NCI-H2196 (cell line): ENCODE measurements at regions not wholly inside any gene's neighbourhood (a gene's known extent, or its start where the extent isn't known, plus 50 kb on each side); places are given as distances from the start of the nearest gene placed in this dataset.

Experiments
- DNase-seq: peaks from one replicate; lab custom pipeline; 2025; ENCODE audit not compliant: unreplicated experiment; lab: John Stamatoyannopoulos, UW

DNA sequence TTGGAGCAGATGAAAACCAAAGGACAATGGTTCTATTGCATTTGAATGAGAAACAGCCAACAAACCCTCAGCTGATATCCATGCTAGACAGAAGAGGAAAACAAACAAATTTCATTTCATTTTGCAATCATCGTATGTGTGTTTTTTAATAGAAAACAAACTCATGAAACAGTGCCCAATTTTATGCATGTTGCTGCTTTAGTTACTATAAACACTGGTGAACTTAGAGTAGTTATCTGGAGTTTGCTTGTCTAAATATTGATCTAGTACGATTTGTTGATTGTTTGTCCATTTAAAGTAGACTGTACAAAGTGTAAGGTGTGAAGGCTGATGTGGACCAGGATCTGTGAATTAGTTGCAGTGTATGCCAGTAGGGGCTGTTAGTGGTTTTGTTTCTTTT, 166.6 kb downstream of the KITLG start:
- no peak for DNase-seq

DNA sequence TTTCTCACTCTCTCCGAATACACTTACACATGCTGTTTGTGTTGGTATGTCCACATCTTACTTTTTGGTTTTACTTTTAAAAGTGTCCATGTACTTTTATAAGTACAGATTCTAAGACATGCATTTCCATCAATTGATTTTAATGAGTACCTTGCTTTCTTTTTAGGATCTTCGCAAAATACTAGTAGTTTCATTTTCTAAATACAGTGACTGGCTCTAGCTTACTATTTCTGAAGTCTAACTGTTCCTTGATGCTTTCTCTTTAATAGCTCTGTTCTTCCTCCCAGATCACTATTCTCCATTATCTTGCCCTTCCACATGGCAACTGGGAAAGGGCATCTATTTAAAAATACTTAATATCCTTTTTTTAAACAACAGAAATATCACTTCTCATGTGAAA, 164.1 kb downstream of the KITLG start:
- no peak for DNase-seq

DNA sequence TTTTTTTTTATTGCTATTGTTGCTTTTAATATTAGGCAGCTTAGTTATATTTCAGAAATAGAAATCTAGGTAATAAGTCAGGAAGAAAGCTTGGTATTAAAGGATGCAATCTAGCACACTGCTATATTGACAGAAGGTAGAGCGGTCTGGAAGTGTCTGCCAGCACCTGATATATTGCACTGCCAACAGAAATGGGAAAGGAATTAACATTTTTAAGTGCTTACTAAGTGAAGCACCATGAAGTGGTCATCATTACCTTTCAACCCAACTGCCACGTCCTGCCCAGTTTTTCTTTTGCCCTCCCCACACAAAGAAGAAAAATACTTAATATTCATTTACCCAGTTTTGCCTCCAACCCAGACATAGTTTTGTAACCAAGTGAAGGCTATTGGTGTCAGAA, 163.5 kb downstream of the KITLG start:
- DNase-seq: peak; percentile 43

DNA sequence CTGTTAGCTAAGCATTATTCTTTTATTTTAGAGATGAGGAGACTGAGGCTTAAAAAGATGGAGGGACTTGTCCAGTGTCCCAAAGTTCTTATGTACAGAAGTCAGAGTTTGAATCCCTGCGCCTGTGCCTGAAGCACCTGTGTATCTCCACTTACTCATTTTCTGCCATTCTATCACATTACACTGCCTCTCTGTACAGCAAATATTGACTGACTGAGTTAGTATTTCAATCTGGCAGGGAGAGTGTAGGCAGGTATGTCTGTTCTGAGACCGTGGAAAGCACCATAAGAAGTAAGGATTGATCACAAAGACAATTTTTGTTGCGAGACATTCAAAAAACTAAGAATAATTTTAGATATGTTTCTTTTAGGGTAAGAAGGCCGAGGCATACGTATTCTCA, 162.7 kb downstream of the KITLG start:
- peak; percentile 70 for DNase-seq

DNA sequence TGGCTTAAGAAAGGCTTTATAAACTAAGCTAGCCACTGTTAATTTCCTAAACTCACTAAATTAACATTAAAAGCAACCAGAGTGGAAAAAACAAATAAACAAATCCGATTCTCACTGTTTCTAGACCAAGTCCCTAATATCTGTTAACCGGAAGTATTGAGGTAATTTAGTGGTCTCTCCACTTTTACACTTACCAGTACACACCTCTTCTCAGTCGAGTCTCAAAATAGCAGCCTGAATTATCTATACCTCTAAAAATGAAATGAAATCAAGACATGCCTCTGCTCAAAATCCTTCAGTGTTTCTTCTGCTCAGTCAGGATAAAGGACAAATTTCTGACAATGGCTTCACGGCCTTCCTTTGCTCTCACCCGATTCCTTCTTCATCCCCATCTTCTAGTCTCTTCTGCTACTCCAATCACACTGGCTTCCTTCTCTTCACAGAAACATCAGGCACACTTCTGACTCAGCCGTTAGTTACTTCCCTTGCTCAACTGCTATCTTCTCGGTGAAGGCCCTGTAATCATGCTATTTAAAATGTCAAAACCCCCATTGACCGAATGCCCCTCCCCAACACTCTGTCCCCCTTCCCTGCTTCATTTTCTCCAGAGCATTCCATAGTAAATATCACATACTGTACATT, 161.3 kb downstream of the KITLG start:
- no peak for DNase-seq

DNA sequence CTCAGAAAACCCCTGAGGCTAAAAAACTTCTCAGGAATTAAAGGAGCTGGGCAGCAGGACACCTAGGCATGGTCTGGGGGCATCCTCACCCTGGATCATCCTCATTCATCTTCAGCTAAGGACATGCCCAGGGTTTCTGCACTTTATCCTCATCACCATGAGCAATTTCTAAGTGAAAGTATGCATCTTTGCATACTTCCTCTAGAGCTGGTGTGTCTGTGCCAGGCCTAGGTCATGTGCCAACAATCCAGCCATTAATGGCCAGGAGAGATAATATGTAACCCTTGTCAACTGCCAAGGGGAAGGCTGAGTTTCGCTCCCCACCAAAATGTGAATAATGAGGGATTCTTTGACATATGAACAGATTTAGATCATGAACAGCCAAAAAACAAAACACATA, 160.5 kb downstream of the KITLG start:
- DNase-seq: no peak

DNA sequence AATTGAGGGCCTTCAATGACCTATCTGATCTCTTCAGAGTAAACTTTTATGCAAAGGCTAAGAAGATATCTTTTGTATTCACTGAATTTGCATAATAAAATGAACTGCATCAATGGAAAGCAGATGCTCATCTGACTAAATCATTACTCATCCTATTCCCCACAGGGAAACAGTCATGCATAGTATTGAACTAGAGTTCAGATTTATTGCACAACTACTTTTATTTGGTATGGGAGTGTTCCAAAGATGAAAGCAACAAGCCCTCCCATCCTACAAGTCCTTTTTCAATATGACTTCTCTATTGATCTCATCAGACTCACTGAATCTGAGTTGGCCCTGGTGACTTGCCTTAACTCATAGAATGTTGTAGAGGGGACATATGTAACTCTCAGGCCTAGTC, 159.8 kb downstream of the KITLG start:
- DNase-seq: no peak

DNA sequence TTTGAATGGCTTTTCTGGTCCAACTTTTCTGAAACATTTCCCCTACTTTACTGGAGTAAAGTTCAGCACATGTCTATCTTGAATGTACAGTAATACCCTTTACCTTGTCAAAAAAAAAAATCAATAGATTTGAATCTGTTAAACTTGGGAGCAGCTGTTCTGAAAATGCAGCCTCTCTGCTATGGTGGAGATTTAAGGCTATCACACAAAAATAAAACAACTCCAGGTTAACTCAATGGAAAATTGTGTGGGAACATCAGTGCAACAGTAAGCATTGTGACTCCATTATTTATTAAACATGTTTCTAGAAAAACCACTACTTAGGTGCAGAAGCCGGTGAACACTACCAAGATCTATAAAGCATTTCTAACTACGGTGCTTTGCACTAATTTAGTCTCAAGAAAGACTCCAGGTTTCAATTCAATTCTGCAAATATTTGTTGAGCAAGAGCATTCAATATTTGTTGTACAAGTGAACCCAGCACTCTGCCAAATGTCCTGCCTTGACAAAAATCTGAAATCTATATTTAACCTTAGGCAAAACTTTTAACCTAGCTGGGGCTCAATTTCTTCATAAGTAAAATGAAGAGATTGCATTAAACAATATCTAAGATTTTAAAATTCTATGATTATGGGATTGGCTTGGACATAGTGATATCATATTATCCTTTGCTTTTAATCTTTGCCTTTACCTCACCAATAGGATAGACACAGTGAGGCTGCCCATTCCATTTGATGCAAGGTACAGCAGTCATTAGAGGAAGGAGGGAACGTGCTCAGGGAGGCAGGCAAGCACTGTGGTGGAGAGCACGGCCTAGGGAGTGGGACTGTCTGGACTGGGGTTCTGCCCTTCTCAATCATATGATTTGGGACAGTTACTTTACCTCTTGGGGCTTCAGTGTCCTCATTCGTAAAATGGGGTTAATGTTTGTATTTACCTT, 155.2 kb downstream of the KITLG start:
- DNase-seq: no peak

DNA sequence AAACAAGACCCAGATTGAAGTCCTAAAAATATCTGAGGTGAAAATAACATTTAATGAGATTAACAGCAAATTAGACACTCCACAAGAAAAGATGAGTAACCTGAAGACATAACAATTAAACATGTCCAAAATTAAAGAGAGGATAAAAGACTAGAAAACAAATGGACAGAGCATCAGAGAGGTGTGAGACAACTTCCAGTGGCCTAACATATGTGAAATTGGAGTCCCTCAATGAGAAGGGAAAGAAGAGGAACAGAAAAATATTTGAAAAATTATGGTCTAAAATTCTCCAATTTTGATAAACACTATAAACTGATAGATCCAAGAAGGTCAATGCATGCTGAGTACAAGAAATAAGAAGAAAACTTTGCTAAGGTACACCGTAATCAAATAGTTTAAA, 151.9 kb downstream of the KITLG start:
- no peak for DNase-seq

DNA sequence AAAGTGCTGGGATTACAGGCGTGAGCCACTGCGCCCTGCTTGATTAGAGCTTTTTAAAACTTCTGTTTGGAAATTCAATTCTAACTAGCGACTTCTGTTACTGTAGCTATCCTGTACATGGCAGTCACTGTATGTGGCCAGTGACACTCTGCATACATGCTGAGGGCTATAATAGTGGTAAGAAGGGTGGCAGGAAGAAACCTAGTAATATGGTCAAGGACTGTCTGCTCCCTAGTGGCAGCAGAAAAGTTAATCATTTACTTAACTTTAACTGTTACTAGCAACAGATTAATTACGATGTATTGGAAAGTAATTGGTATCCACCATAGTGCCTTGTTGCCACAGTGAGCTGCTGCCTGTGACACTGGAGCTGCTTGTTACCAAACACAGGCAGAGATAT, 149.0 kb downstream of the KITLG start:
- DNase-seq: no peak

DNA sequence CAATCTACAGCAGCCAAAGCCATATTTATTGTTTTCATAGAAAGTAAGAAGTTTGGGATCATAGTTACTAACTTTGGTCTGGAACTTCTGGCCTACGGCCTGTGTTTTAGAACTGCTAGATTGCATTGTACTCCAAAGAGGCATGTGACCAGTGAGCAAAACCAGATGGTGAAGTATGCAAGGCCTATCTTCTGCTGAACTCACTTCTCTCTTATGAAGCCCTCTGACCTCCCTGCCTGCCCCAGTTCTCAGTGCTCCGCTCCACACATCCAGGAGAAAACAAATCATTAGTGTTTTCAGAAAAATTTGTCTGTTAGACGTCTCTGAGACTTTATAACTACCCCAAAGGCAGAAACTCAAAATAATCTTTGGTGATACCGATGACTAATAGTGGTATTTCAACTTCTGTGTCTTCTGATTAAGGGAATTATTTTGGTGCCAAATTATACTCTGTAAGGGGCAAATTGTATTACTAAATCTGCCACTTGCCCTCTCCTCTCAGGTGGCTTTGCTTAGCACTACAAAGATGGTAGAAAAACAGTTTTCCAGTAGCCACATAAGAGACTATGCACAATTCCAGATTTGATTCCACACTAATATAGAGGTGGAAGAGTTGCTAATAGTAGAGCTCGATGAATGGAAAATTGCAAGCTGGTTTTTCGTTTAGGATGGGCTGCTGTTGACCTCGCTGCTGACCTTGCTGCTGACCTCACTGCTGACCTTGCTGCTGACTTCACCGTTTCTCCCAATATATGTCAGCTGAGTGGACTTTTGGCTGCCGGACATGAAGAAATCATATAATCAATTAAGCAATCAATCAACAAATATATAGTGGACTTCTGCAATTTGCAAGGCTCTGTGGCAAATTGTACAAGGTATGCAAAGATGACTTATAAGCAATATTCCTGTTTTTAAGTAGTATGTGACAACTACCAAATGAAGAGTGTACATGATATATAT, 147.5 kb downstream of the KITLG start:
- no peak for DNase-seq

DNA sequence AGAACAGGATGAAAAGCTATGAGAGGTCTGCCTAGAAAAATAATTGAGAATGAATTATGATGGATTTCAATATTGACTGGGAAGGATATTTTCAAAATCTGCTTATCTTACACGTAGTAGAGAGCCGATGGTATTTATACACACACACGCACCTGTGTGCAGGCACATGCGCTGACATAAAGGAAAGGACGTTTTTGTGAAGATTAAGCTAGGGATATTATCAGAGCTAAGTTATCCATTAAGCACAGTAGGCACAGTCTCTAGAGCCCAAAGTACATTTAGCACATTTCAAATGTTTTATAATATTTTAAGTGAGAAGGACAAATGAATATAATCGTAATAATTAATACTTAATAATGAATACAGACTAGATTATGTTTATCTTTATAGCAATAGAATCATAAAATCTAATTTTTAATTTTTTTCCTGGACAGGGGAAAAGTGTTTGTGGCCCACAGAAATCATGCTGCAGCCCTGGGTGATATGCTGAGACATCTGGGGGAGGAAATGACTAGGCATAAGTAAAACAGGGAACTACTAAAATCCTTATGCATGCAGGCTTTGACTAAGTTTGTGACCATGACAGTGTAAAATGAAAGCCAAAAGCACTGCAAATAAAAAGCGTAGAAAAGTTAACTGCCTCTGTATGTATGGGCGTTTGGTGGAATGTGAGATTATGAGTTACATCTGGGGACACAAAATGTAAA, 146.1 kb downstream of the KITLG start:
- no peak for DNase-seq

DNA sequence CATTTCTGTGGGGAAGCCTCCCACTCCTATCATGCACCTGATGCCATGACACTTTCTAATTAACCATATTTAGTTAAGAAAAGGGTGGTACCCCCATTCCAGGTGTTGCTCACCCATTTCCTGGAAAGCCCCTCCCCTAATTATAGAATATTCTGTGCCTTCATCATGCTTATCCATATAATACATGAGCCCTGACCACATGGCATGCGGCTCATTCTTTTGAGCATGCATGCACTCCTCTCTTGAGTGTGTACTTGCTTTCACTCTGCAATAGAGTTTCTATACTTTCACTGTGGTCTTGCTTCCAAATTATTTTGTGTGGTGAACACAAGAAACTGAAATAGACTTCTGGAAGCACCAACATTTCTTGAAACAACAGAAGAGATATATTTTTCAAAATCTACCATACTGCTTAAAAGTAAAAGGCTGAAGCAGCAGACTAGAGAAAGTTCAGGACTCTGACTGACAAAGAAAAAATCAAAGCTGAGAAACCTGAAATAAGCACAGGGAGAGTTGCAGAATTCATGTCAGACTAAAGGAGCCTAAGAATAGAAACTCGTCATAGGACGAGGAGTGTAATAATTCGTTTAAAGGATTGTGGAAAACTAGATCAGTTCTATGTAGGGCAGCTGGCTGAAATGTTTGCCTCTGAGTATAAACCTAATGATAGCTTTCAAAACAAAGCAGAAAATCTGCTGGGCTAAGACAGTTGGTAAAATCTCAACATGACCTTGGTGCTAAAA, 144.8 kb downstream of the KITLG start:
- no peak for DNase-seq

DNA sequence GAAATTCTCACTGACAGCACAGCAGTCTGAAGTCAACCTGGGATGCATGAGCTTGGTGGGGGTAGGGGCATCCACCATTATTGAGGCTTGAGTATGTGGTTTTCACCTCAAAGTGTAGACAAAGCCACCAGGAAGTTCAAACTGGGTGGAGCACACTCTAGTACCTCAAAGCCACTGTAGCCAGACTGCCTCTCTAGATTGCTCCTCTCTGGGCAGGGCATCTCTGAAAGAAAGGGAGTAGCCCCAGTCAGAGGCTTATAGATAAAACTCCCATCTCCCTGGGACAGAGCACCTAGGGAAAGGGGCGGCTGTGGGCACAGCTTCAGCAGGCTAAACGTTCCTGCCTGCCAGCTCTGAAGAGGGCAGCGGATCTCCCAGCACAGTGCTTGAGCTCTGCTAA, 143.0 kb downstream of the KITLG start:
- no peak for DNase-seq
